GM21786 (cell line): ENCODE measurements at regions not wholly inside any gene's neighbourhood (a gene's known extent, or its start where the extent isn't known, plus 50 kb on each side); places are given as distances from the start of the nearest gene placed in this dataset.
"Not testable (repeated sequence)": the region's sequence is repeated elsewhere in the genome, so short reads cannot be mapped to it uniquely, and the experiment has no call there.

Source experiments
- ATAC-seq: cut with Tn5 transposase; IDR thresholded peaks from one replicate; pipeline ENCODE4 v1.9.1; 2021; ENCODE audit not compliant: unreplicated experiment

GRCh38 chr12:39699079-39699478 lies 79.5 kb upstream of the ABCD2 start:
- not testable (repeated sequence) for ATAC-seq

GRCh38 chr12:39697108-39697507 lies 77.5 kb upstream of the ABCD2 start:
- no peak for ATAC-seq

GRCh38 chr12:39692258-39692853 lies 72.8 kb upstream of the ABCD2 start:
- ATAC-seq: no peak

- ATAC-seq: no peak
Measured at GRCh38 chr12:39685854-39686657, 66.5 kb upstream of the ABCD2 start.

- peak; percentile 64 for ATAC-seq
Measured at GRCh38 chr12:39682689-39683477, 63.3 kb upstream of the ABCD2 start.

GRCh38 chr12:39675263-39675662 lies 55.7 kb upstream of the ABCD2 start:
- ATAC-seq: no peak

GRCh38 chr12:39672976-39673375 lies 53.4 kb upstream of the ABCD2 start:
- no peak for ATAC-seq

- no peak for ATAC-seq
Measured at GRCh38 chr12:39671898-39672875, 52.6 kb upstream of the ABCD2 start.

- not testable (repeated sequence) for ATAC-seq
Measured at GRCh38 chr12:39669539-39669938, 49.9 kb upstream of the ABCD2 start.
